HG03575 (cell line): ENCODE measurements at regions not wholly inside any gene's neighbourhood (a gene's known extent, or its start where the extent isn't known, plus 50 kb on each side); places are given as distances from the start of the nearest gene placed in this dataset.

Experiments used
- ATAC-seq: cut with Tn5 transposase; IDR thresholded peaks from one replicate; pipeline ENCODE4 v1.9.1; 2021; ENCODE audit not compliant: unreplicated experiment, insufficient number of reproducible peaks, low FRiP score; ENCODE audit errors: extremely low read depth

- no peak for ATAC-seq
Observed at GRCh38 chr6:144854654-144855053, 569.5 kb downstream of the UTRN start.

- ATAC-seq, result no peak
Observed at GRCh38 chr6:144855375-144855774, 570.2 kb downstream of the UTRN start.

- no peak for ATAC-seq
Observed at GRCh38 chr6:144855812-144856531, 570.8 kb downstream of the UTRN start.

GRCh38 chr6:144856622-144857021 lies 571.5 kb downstream of the UTRN start:
- ATAC-seq, result no peak

- no peak for ATAC-seq
Observed at GRCh38 chr6:144857086-144857485, 572.0 kb downstream of the UTRN start.

GRCh38 chr6:144862769-144863168 lies 577.6 kb downstream of the UTRN start:
- ATAC-seq, result no peak

- ATAC-seq, result no peak
Observed at GRCh38 chr6:144867761-144868160, 582.6 kb downstream of the UTRN start.

- no peak for ATAC-seq
Observed at GRCh38 chr6:144870782-144871181, 585.6 kb downstream of the UTRN start.

- no peak for ATAC-seq
Observed at GRCh38 chr6:144873623-144874378, 588.7 kb downstream of the UTRN start.

- ATAC-seq, result no peak
Observed at GRCh38 chr6:144876689-144877088, 591.6 kb downstream of the UTRN start.

GRCh38 chr6:144877118-144877517 lies 592.0 kb downstream of the UTRN start:
- no peak for ATAC-seq

GRCh38 chr6:144878577-144878976 lies 593.4 kb downstream of the UTRN start:
- ATAC-seq, result no peak

GRCh38 chr6:144879436-144879835 lies 594.3 kb downstream of the UTRN start:
- ATAC-seq, result no peak

GRCh38 chr6:144882425-144882824 lies 597.3 kb downstream of the UTRN start:
- no peak for ATAC-seq

GRCh38 chr6:144883915-144884314 lies 598.8 kb downstream of the UTRN start:
- ATAC-seq, result no peak

- ATAC-seq, result no peak
Observed at GRCh38 chr6:144885817-144886216, 600.7 kb downstream of the UTRN start.

- no peak for ATAC-seq
Observed at GRCh38 chr6:144886682-144887081, 601.5 kb downstream of the UTRN start.

- no peak for ATAC-seq
Observed at GRCh38 chr6:144888621-144889020, 603.5 kb downstream of the UTRN start.

- no peak for ATAC-seq
Observed at GRCh38 chr6:144893680-144894151, 608.6 kb downstream of the UTRN start.

- no peak for ATAC-seq
Observed at GRCh38 chr6:144894240-144894639, 609.1 kb downstream of the UTRN start.
